Coronary artery (tissue), 2 donors: ENCODE measurements at regions not wholly inside any gene's neighbourhood (a gene's known extent, or its start where the extent isn't known, plus 50 kb on each side); places are given as distances from the start of the nearest gene placed in this dataset.

Experiments used
- DNase-seq: peaks from one replicate; pipeline ENCODE4 v3.0.0-alpha.2; 2017; ENCODE audit warnings: low spot score
- H3K27ac ChIP-seq, 2 donors: fragments of 200-600 bp; sonication (generic); one replicate each; pipeline ENCODE4 v1.5.1; 2016 to 2019
- H3K4me3 ChIP-seq: fragments of 200-600 bp; sonication (generic); 2 replicates; pipeline ENCODE4 v1.5.1; 2016; ENCODE audit warnings: mild to moderate bottlenecking, moderate library complexity
- TF ChIP-seq, protein P1 (sequence below): fragments of 200-600 bp; sonication (generic); IDR thresholded peaks from one replicate; pipeline ENCODE4 v1.5.1; 2019; ENCODE audit warnings: antibody characterized with exemption

DNA sequence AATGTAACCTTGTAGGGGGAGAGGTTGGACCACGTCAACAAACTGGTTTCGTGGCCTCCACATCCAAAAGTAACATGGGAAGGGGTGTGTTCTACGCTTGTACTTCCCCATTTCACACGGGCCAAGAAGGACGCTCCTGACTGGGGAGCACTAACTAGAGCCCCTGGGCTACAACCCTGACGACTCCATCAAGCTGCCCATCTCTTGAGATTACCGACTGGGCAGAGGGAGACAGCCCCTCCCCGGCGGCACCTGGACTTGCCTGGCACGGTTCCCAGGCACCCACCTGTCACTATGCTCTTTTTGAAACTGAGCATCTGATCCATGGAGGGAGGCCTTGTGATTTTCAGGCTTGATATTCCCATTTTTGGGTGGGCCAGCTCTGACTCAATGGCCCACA lies 68.5 kb downstream of the SHANK2 start:
- TF ChIP-seq, protein P1, sequence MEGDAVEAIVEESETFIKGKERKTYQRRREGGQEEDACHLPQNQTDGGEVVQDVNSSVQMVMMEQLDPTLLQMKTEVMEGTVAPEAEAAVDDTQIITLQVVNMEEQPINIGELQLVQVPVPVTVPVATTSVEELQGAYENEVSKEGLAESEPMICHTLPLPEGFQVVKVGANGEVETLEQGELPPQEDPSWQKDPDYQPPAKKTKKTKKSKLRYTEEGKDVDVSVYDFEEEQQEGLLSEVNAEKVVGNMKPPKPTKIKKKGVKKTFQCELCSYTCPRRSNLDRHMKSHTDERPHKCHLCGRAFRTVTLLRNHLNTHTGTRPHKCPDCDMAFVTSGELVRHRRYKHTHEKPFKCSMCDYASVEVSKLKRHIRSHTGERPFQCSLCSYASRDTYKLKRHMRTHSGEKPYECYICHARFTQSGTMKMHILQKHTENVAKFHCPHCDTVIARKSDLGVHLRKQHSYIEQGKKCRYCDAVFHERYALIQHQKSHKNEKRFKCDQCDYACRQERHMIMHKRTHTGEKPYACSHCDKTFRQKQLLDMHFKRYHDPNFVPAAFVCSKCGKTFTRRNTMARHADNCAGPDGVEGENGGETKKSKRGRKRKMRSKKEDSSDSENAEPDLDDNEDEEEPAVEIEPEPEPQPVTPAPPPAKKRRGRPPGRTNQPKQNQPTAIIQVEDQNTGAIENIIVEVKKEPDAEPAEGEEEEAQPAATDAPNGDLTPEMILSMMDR = no peak
- no peak for DNase-seq
- no peak overlapping the region for H3K4me3 ChIP-seq
- no peak overlapping the region for H3K27ac ChIP-seq

- no peak overlapping the region for H3K27ac ChIP-seq
- H3K4me3 ChIP-seq = no peak overlapping the region
- TF ChIP-seq, protein P1 = no peak
- peak; percentile 40 for DNase-seq
These were observed 69.3 kb downstream of the SHANK2 start for GRCh38 chr11:71182791-71183677.

GRCh38 chr11:71181566-71181965 lies 70.8 kb downstream of the SHANK2 start:
- Histone ChIP-seq H3K27ac (no peak overlapping the region), H3K4me3 (no peak overlapping the region)
- TF ChIP-seq, protein P1 = no peak
- DNase-seq = peak; percentile 56

DNA sequence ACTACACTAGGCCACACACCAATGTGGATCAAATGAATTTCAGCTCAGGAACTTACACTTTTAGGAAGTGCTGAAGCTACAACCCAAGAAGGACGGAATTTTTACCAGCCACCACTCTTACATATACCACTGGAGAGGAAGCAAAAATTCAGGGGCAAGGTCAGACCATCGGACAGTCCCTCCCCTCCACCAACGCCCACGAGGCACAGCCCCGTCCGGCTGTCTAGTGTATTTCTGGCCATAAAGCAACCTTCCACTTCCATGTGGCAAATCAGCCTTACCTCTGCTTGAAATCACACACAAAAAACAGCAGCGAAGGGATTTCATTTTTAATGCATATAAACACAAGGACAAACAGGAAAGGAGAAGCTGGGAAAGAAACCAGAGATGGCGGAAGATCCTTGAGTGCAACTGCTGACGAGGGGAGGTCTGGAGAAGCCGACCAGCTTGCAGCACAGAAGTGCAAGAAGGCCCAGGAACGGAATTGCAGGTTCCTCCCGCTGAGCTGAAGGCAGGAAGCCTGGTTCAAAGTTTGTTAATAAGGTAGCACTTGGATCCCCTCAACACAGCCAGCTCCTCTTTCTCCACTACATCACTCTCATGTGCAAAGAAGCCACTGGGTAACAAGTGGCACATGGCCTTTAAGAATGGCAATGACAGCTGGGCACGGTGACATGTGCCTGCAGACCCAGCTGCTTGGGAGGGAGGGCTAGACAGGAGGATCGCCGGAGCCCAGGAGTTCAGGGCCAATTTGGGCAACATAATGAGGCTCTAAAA lies 71.5 kb downstream of the SHANK2 start:
- no peak overlapping the region for H3K4me3 ChIP-seq
- peak; percentile 49 for DNase-seq
- TF ChIP-seq, protein P1 = no peak
- no peak overlapping the region for H3K27ac ChIP-seq

DNA sequence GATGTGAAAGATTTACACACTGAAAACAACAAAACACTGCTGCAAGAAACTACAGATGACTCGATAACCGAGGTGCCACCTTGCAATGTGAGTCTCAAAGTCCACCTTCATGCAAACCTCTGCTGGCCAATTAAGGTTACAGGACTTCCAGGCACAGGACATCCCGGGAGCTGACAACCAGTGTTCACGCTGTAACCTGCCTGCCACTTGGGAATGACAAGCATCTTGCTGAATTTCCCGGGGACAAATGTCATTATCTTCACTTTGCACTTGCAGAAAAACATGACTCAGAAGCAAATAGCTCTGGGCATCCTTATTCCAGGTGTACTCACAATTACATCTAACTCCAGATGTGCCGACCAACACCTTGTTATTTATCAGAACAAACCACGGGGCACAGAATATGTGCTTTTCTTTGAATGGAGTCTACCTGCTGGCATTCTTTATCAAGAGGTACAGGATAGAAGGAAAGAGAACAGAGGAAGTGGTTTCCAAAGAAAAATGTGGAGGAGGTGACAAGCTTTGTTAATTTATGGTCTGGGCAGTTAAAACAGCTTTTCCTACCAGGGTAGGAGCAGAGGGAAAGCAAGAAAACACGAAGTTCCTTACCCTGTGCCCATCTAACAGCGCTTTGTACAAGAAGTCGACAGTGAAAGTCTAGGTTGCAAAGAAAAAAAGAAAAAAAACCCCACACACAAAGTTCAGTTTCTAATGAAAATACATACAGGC lies 72.3 kb downstream of the SHANK2 start:
- TF ChIP-seq, protein P1 = no peak
- Histone ChIP-seq H3K4me3 (no peak overlapping the region), H3K27ac (no peak overlapping the region)
- DNase-seq = peak; percentile 17

- DNase-seq = no peak
- Histone ChIP-seq H3K4me3 (no peak overlapping the region), H3K27ac (no peak overlapping the region)
- TF ChIP-seq, protein P1 = no peak
These were observed 74.3 kb downstream of the SHANK2 start for GRCh38 chr11:71178076-71178475.
